Osteoblast (primary cell): ENCODE measurements at regions not wholly inside any gene's neighbourhood (a gene's known extent, or its start where the extent isn't known, plus 50 kb on each side); places are given as distances from the start of the nearest gene placed in this dataset.

Experiments
- DNase-seq: peaks from one replicate; pipeline ENCODE4 v3.0.0; 2011; ENCODE audit warnings: low spot score, mixed read lengths; ENCODE audit not compliant: insufficient read length; ENCODE audit errors: missing footprints
- H2AFZ ChIP-seq: 2 replicates; pipeline ENCODE4 v1.6.0; 2011; ENCODE audit warnings: mild to moderate bottlenecking, low read length
- H3K27ac ChIP-seq: 2 replicates; pipeline ENCODE4 v1.5.1; 2011; ENCODE audit warnings: mild to moderate bottlenecking, low read depth, low read length, moderate library complexity
- H3K27me3 ChIP-seq: 2 replicates; pipeline ENCODE4 v1.6.0; 2012; ENCODE audit warnings: mild to moderate bottlenecking, control low read depth, inconsistent platforms, low read length, moderate library complexity; ENCODE audit not compliant: insufficient read depth
- H3K36me3 ChIP-seq: 2 replicates; pipeline ENCODE4 v1.5.1; 2011; ENCODE audit warnings: mild to moderate bottlenecking, low read length, control low read depth, moderate library complexity; ENCODE audit not compliant: insufficient read depth
- H3K4me1 ChIP-seq: 2 replicates; pipeline ENCODE4 v1.5.1; 2011; ENCODE audit warnings: mild to moderate bottlenecking, low read length, control low read depth, moderate library complexity; ENCODE audit not compliant: insufficient read depth
- H3K4me2 ChIP-seq: 2 replicates; pipeline ENCODE4 v1.6.0; 2011; ENCODE audit warnings: mild to moderate bottlenecking, low read length; ENCODE audit not compliant: insufficient read depth
- H3K4me3 ChIP-seq: fragments of 200-600 bp; sonication (generic); 3 replicates; pipeline ENCODE4 v1.5.1; 2012; ENCODE audit warnings: mild to moderate bottlenecking, low read length, inconsistent platforms; ENCODE audit not compliant: insufficient read depth
- H3K79me2 ChIP-seq: 2 replicates; pipeline ENCODE4 v1.6.0; 2012; ENCODE audit warnings: mild to moderate bottlenecking, low read length, control low read depth, inconsistent platforms; ENCODE audit not compliant: insufficient read depth
- H3K9me3 ChIP-seq: 2 replicates; pipeline ENCODE4 v1.5.1; 2011; ENCODE audit warnings: low read depth, low read length, control low read depth
- H4K20me1 ChIP-seq: 2 replicates; pipeline ENCODE4 v1.6.0; 2012; ENCODE audit warnings: mild to moderate bottlenecking, low read length, control low read depth; ENCODE audit not compliant: insufficient read depth
- TF ChIP-seq, protein P1 (sequence below): IDR thresholded peaks from 2 replicates; pipeline ENCODE4 v1.5.1; 2011; ENCODE audit warnings: mild to moderate bottlenecking, low read depth, low read length, moderate library complexity; ENCODE audit errors: extremely low read depth

DNA sequence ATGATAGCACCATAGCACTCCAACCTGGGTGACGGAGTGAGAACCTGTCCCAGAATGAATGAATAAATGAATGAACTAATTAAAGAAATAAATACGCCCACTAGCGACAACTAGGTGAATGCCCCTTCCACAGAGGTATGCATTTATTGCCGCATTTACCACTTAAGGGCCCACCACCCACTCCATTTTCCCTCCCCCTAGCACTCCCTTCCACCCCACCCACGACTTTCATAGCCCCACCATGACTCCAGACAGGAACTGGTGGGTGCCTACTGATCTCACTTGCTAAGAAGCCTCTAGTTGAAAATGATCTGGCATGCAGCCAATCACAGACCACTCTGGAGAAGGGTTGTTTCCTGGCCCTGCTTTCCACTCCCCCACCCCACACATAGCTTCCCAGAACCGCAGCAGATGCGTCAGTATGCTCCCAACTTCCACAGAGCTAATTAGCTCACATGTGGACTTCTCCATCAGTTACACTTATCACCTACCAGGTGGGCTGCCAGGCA is 167.6 kb downstream of the WT1 start:
- no peaks in the 10 kb centered on the region for H3K36me3 ChIP-seq
- TF ChIP-seq, protein P1, sequence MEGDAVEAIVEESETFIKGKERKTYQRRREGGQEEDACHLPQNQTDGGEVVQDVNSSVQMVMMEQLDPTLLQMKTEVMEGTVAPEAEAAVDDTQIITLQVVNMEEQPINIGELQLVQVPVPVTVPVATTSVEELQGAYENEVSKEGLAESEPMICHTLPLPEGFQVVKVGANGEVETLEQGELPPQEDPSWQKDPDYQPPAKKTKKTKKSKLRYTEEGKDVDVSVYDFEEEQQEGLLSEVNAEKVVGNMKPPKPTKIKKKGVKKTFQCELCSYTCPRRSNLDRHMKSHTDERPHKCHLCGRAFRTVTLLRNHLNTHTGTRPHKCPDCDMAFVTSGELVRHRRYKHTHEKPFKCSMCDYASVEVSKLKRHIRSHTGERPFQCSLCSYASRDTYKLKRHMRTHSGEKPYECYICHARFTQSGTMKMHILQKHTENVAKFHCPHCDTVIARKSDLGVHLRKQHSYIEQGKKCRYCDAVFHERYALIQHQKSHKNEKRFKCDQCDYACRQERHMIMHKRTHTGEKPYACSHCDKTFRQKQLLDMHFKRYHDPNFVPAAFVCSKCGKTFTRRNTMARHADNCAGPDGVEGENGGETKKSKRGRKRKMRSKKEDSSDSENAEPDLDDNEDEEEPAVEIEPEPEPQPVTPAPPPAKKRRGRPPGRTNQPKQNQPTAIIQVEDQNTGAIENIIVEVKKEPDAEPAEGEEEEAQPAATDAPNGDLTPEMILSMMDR: no peak
- no peak for DNase-seq
- no peak overlapping the region for H3K4me3 ChIP-seq
- no peaks in the 10 kb centered on the region for H3K4me1 ChIP-seq
- no peaks in the 10 kb centered on the region for H3K27me3 ChIP-seq
- no peaks in the 10 kb centered on the region for H3K9me3 ChIP-seq
- no peaks in the 10 kb centered on the region for H4K20me1 ChIP-seq
- H2AFZ ChIP-seq: no peak overlapping the region
- H3K79me2 ChIP-seq: no peaks in the 10 kb centered on the region
- no peak overlapping the region for H3K4me2 ChIP-seq
- H3K27ac ChIP-seq: no peak overlapping the region

DNA sequence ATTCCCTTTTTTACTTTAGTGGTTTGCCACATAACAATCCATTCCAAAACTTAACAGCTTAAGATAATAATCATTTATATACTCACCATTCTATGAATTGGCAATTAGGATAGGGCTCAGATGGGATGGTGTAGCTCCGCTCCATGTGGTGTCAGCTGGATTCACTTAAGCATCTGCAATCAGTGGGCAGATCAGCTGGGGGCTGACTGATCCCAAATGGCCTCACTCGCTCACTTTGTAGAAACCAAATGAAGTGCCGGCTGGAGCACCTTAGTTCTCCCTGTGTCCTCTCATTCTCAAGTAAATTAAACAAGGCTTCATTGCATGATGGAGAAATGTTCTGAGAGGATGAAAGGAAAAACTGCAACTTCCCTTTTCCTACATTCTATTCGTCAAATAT is 161.4 kb downstream of the WT1 start:
- H3K4me1 ChIP-seq: no peaks in the 10 kb centered on the region
- no peaks in the 10 kb centered on the region for H3K79me2 ChIP-seq
- H3K4me2 ChIP-seq: no peak overlapping the region
- TF ChIP-seq, protein P1: no peak
- no peaks in the 10 kb centered on the region for H4K20me1 ChIP-seq
- H3K27ac ChIP-seq: no peak overlapping the region
- no peaks in the 10 kb centered on the region for H3K36me3 ChIP-seq
- H3K27me3 ChIP-seq: no peaks in the 10 kb centered on the region
- H2AFZ ChIP-seq: no peak overlapping the region
- no peaks in the 10 kb centered on the region for H3K9me3 ChIP-seq
- no peak for DNase-seq
- H3K4me3 ChIP-seq: no peak overlapping the region

DNA sequence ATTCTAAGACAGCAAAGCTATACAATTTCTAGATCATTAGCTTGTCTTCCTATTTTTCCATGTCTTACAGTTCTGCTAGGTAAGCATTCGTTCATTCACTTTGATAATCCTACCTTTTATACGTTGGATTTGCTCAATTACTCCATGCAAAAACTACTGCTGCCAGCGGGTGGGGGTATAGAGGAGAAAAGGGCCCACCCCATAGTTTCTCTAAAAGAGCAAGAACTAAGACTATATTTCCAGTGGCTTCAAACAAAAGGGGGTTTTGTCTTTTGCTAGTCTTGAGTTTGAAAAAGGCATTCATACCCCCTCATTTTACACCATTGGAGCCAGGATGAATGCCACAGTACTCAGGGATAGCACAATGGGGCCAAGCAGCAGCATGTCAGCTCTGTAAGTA is 155.7 kb downstream of the WT1 start:
- Histone ChIP-seq H3K27me3 (no peaks in the 10 kb centered on the region), H3K27ac (no peak overlapping the region), H3K36me3 (no peaks in the 10 kb centered on the region), H3K79me2 (no peaks in the 10 kb centered on the region), H3K9me3 (no peaks in the 10 kb centered on the region), H3K4me2 (no peak overlapping the region), H2AFZ (no peak overlapping the region), H3K4me3 (no peak overlapping the region), H4K20me1 (no peaks in the 10 kb centered on the region), H3K4me1 (no peaks in the 10 kb centered on the region)
- TF ChIP-seq, protein P1: peak; percentile 13
- no peak for DNase-seq

DNA sequence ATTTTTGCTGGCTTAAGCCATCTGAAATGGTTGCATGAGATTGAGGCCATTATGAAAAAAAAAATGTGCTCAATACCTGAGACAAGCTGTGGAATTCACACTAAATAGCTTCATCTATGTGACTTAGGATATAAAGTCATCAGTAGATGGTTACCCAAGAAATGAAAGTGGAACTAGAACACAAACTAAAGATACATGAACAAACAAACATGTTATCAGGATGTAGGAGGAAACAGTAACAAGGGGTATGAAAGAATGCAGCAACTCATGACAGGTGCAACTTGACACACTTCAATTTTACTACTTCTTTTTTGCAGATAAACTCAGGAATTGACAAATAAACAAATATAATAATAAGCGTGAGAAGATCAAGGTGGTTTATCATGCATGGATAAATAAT is 155.0 kb downstream of the WT1 start:
- H3K4me2 ChIP-seq: no peak overlapping the region
- H3K9me3 ChIP-seq: no peaks in the 10 kb centered on the region
- no peaks in the 10 kb centered on the region for H3K4me1 ChIP-seq
- H4K20me1 ChIP-seq: no peaks in the 10 kb centered on the region
- no peak overlapping the region for H3K4me3 ChIP-seq
- H3K36me3 ChIP-seq: no peaks in the 10 kb centered on the region
- TF ChIP-seq, protein P1: no peak
- H3K27me3 ChIP-seq: no peaks in the 10 kb centered on the region
- no peak overlapping the region for H3K27ac ChIP-seq
- DNase-seq: no peak
- no peak overlapping the region for H2AFZ ChIP-seq
- no peaks in the 10 kb centered on the region for H3K79me2 ChIP-seq
